ENCODE measurements at regions not wholly inside any gene's neighbourhood (a gene's known extent, or its start where the extent isn't known, plus 50 kb on each side); places are given as distances from the start of the nearest gene placed in this dataset.

GRCh38 chr2:195468771-195469170 is 188.3 kb upstream of the SLC39A10 start:
- no peak for DNase-seq (ENCODE audit: low read depth, low spot score)
- ChIA-PET CTCF (no interaction called here), RAD21 (ENCODE audit: low non-redundant PET in 1 of 2, low total read pairs in 2 of 2, uncharacterized antibody in 2 of 2, unreplicated experiment in 2 of 2) (no interaction called here), POLR2A (no interaction called here)
- no peaks in the 10 kb centered on the region for H3K9me3 ChIP-seq (ENCODE audit: control insufficient read depth in 1 of 2, insufficient read depth in 1 of 2, low read depth in 1 of 2, low read length in 2 of 2)
- no peaks in the 10 kb centered on the region for H3K9me2 ChIP-seq (ENCODE audit: insufficient read depth)
- no peak overlapping the region for H3K9ac ChIP-seq (ENCODE audit: low read length)
- no peaks in the 10 kb centered on the region for H3K4me1 ChIP-seq (ENCODE audit: control insufficient read depth in 1 of 2, insufficient read depth in 2 of 2, low read length in 2 of 2)
- no peak overlapping the region for H3K4me2 ChIP-seq (ENCODE audit: low read length)
- H3K79me2 ChIP-seq (ENCODE audit: insufficient read depth, low read length) = no peaks in the 10 kb centered on the region
- H3K4me3 ChIP-seq (replicated peaks in 1 of 2; ENCODE audit: low read depth in 1 of 2, low read length in 2 of 2) = no peak overlapping the region
- H2AFZ ChIP-seq (ENCODE audit: low read depth, low read length, poor library complexity, severe bottlenecking) = no peak overlapping the region
- ATAC-seq = no peak
- intact Hi-C loops (cut with micrococcal nuclease) = no loop called here
- TF ChIP-seq POLR2AphosphoS5 (IDR thresholded peaks at IDR 0.05; ENCODE audit: low read depth, low read length) (no peak), MAX (IDR thresholded peaks at IDR 0.05) (no peak), REST (IDR thresholded peaks at IDR 0.05; ENCODE audit: low read depth) (no peak), ELF1 (IDR thresholded peaks at IDR 0.05; ENCODE audit: borderline replicate concordance, low read depth) (no peak), EGR1 (IDR thresholded peaks at IDR 0.05; ENCODE audit: low read depth) (no peak), ZFX (IDR thresholded peaks at IDR 0.05) (no peak), CBX3 (IDR thresholded peaks at IDR 0.05; ENCODE audit: low read depth) (no peak), SP1 (IDR thresholded peaks at IDR 0.05; ENCODE audit: low read depth) (no peak), ATF3 (IDR thresholded peaks at IDR 0.05) (no peak), SIN3A (IDR thresholded peaks at IDR 0.05; ENCODE audit: low read depth) (no peak), SRF (IDR thresholded peaks at IDR 0.05; ENCODE audit: low read depth) (no peak), EZH2phosphoT487 (IDR thresholded peaks at IDR 0.05; ENCODE audit: borderline replicate concordance) (no peak), CTCF (IDR thresholded peaks at IDR 0.05 in 2 of 3, conservative IDR thresholded peaks at IDR 0.05 in 1 of 3; ENCODE audit: borderline replicate concordance in 1 of 3, insufficient read depth in 1 of 3, low read depth in 2 of 3, low read length in 2 of 3) (no peak), RAD21 (IDR thresholded peaks at IDR 0.05; ENCODE audit: low read depth) (no peak), YY1 (IDR thresholded peaks at IDR 0.05; ENCODE audit: extremely low read depth, insufficient replicate concordance, low read depth, low read length) (no peak), FOSL1 (IDR thresholded peaks at IDR 0.05; ENCODE audit: low read depth) (no peak), JUND (IDR thresholded peaks at IDR 0.05) (no peak)
- H4K20me1 ChIP-seq (ENCODE audit: insufficient read depth) = no peaks in the 10 kb centered on the region
- BruUV-seq (replicated peaks) = no TSS peak
- no peak overlapping the region for H3K27ac ChIP-seq (ENCODE audit: low read depth, low read length)
- H3K36me3 ChIP-seq (ENCODE audit: control insufficient read depth in 1 of 2, insufficient read depth in 2 of 2, low read length in 2 of 2) = no peaks in the 10 kb centered on the region
- no peaks in the 10 kb centered on the region for H3K27me3 ChIP-seq (ENCODE audit: insufficient read depth, low read length)

Data from HCT116 (cell line).